ENCODE measurements at regions not wholly inside any gene's neighbourhood (a gene's known extent, or its start where the extent isn't known, plus 50 kb on each side); places are given as distances from the start of the nearest gene placed in this dataset.

GRCh38 chr12:46473634-46474329, 101.2 kb upstream of the SLC38A2 start:
- Histone ChIP-seq H3K9ac (ENCODE audit: low read length in 3 of 3) (peak overlapping the region in 1 of 3 donors; percentile 10), H3K27ac (ENCODE audit: low read depth in 2 of 2, low read length in 2 of 2) (peak overlapping the region; percentile 79 to 87), H3K9me3 (ENCODE audit: control insufficient read depth in 2 of 3, insufficient read depth in 1 of 3, low read length in 3 of 3) (no peaks in the 10 kb centered on the region), H3K4me3 (ENCODE audit: low read length in 3 of 3) (peak overlapping the region in 2 of 3 donors; percentile 14 to 48), H3K27me3 (ENCODE audit: control insufficient read depth, insufficient read depth, low read length) (no peaks in the 10 kb centered on the region), H3K4me1 (ENCODE audit: control insufficient read depth in 2 of 3, insufficient read depth in 2 of 3, low read depth in 1 of 3, low read length in 3 of 3) (peaks cover 2 to 16% (median 3%) of the 10 kb centered on the region in 3 donors), H3K36me3 (ENCODE audit: control insufficient read depth in 2 of 3, insufficient read depth in 3 of 3, low read length in 3 of 3) (no peaks in the 10 kb centered on the region)
- FAIRE-seq (peak; percentile 97), DNase-seq (peak in 4 of 5 donors; percentile 35 to 79 (median 70))
- no peak for TF ChIP-seq CTCF (IDR thresholded peaks at IDR 0.05; ENCODE audit: borderline replicate concordance, extremely low read depth, insufficient read depth)
- intact Hi-C loops (cut with DNase I) = no loop called here

- H3K9me3 ChIP-seq (ENCODE audit: control insufficient read depth in 2 of 3, insufficient read depth in 1 of 3, low read length in 3 of 3) = no peaks in the 10 kb centered on the region
- intact Hi-C loops (cut with DNase I) = no loop called here
- no peaks in the 10 kb centered on the region for H3K36me3 ChIP-seq (ENCODE audit: control insufficient read depth in 2 of 3, insufficient read depth in 3 of 3, low read length in 3 of 3)
- H3K27ac ChIP-seq (ENCODE audit: low read depth in 2 of 2, low read length in 2 of 2) = peak overlapping the region; percentile 79 to 87
- no peaks in the 10 kb centered on the region for H3K27me3 ChIP-seq (ENCODE audit: control insufficient read depth, insufficient read depth, low read length)
- FAIRE-seq (peak; percentile 3), DNase-seq (peak in 2 of 5 donors; percentile 64 to 79)
- TF ChIP-seq CTCF (IDR thresholded peaks at IDR 0.05; ENCODE audit: borderline replicate concordance, extremely low read depth, insufficient read depth) = no peak
- no peak overlapping the region for H3K9ac ChIP-seq (ENCODE audit: low read length in 3 of 3)
- H3K4me1 ChIP-seq (ENCODE audit: control insufficient read depth in 2 of 3, insufficient read depth in 2 of 3, low read depth in 1 of 3, low read length in 3 of 3) = peaks cover 2 to 16% (median 3%) of the 10 kb centered on the region in 3 donors
- peak overlapping the region in 1 of 3 donors; percentile 14 for H3K4me3 ChIP-seq (ENCODE audit: low read length in 3 of 3)
Measured at GRCh38 chr12:46472893-46473633, 100.5 kb upstream of the SLC38A2 start.

- no peak for TF ChIP-seq CTCF (IDR thresholded peaks at IDR 0.05; ENCODE audit: borderline replicate concordance, extremely low read depth, insufficient read depth)
- DNase-seq (no peak), FAIRE-seq (no peak)
- H3K4me1 ChIP-seq (ENCODE audit: control insufficient read depth in 2 of 3, insufficient read depth in 2 of 3, low read depth in 1 of 3, low read length in 3 of 3) = peaks cover 2 to 16% (median 3%) of the 10 kb centered on the region in 3 donors
- no peak overlapping the region for H3K9ac ChIP-seq (ENCODE audit: low read length in 3 of 3)
- no peaks in the 10 kb centered on the region for H3K36me3 ChIP-seq (ENCODE audit: control insufficient read depth in 2 of 3, insufficient read depth in 3 of 3, low read length in 3 of 3)
- H3K27me3 ChIP-seq (ENCODE audit: control insufficient read depth, insufficient read depth, low read length) = no peaks in the 10 kb centered on the region
- no peak overlapping the region for H3K27ac ChIP-seq (ENCODE audit: low read depth in 2 of 2, low read length in 2 of 2)
- H3K4me3 ChIP-seq (ENCODE audit: low read length in 3 of 3) = no peak overlapping the region
- H3K9me3 ChIP-seq (ENCODE audit: control insufficient read depth in 2 of 3, insufficient read depth in 1 of 3, low read length in 3 of 3) = no peaks in the 10 kb centered on the region
- intact Hi-C loops (cut with DNase I) = no loop called here
Measured at GRCh38 chr12:46472144-46472705, 99.7 kb upstream of the SLC38A2 start.

Measured in kidney (tissue), 13 donors.